ENCODE measurements at regions not wholly inside any gene's neighbourhood (a gene's known extent, or its start where the extent isn't known, plus 50 kb on each side); places are given as distances from the start of the nearest gene placed in this dataset.

GRCh38 chr7:98707076-98707475, 90.0 kb downstream of the NPTX2 start:
- TF ChIP-seq, protein P1, sequence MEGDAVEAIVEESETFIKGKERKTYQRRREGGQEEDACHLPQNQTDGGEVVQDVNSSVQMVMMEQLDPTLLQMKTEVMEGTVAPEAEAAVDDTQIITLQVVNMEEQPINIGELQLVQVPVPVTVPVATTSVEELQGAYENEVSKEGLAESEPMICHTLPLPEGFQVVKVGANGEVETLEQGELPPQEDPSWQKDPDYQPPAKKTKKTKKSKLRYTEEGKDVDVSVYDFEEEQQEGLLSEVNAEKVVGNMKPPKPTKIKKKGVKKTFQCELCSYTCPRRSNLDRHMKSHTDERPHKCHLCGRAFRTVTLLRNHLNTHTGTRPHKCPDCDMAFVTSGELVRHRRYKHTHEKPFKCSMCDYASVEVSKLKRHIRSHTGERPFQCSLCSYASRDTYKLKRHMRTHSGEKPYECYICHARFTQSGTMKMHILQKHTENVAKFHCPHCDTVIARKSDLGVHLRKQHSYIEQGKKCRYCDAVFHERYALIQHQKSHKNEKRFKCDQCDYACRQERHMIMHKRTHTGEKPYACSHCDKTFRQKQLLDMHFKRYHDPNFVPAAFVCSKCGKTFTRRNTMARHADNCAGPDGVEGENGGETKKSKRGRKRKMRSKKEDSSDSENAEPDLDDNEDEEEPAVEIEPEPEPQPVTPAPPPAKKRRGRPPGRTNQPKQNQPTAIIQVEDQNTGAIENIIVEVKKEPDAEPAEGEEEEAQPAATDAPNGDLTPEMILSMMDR (conservative IDR thresholded peaks at IDR 0.05) = no peak
- DNase-seq (ENCODE audit: low read depth, low spot score) = no peak
- Mint-ChIP-seq H3K9me3 (no peaks in the 10 kb centered on the region), H3K27ac (ENCODE audit: unreplicated experiment) (no peak overlapping the region), H3K4me1 (peaks cover 4% of the 10 kb centered on the region), H3K27me3 (ENCODE audit: low read depth) (peaks cover 24% of the 10 kb centered on the region), H3K4me3 (no peak overlapping the region), H3K36me3 (ENCODE audit: low read depth) (no peaks in the 10 kb centered on the region)

GRCh38 chr7:98711945-98712344, 94.9 kb downstream of the NPTX2 start:
- Mint-ChIP-seq H3K9me3 (no peaks in the 10 kb centered on the region), H3K27ac (ENCODE audit: unreplicated experiment) (no peak overlapping the region), H3K4me3 (no peak overlapping the region), H3K4me1 (no peaks in the 10 kb centered on the region), H3K27me3 (ENCODE audit: low read depth) (peaks cover 29% of the 10 kb centered on the region), H3K36me3 (ENCODE audit: low read depth) (no peaks in the 10 kb centered on the region)
- TF ChIP-seq, protein P1 (conservative IDR thresholded peaks at IDR 0.05) = no peak
- DNase-seq (ENCODE audit: low read depth, low spot score) = no peak

DNA sequence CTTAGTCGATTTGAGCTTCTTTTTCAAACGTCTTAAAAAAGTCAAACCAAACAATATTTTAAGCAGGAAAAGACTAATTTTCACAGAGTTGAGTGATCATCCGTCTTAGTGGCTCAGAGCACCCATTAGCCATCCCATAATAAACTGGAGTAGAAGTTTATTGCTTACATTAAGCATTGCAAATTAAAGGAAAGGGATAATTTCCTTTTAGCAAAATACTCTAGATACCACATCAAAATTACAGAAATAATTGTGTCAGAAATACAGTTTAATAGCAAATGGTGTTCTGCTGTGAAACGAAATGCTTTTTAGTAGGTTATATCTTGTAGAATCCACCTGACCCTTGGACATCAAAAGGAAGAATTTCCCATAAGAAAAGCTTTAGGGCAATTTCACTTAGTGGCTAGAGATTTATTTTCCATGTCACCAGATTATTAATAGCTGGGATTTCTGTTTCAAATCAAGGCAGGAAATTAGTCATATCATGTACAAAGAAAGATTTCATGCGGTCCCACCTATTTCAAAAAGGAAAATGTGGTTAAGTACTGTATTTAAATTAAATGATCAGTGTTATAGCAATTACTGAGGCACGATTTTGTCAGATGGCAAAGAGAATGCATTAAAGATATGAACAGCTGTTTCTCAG, 96.2 kb downstream of the NPTX2 start:
- TF ChIP-seq, protein P1 (conservative IDR thresholded peaks at IDR 0.05) = no peak
- peaks cover 31% of the 10 kb centered on the region for H3K27me3 Mint-ChIP-seq (ENCODE audit: low read depth)
- no peaks in the 10 kb centered on the region for H3K4me1 Mint-ChIP-seq
- no peaks in the 10 kb centered on the region for H3K36me3 Mint-ChIP-seq (ENCODE audit: low read depth)
- H3K9me3 Mint-ChIP-seq = no peaks in the 10 kb centered on the region
- H3K4me3 Mint-ChIP-seq = no peak overlapping the region
- DNase-seq (ENCODE audit: low read depth, low spot score) = no peak
- H3K27ac Mint-ChIP-seq (ENCODE audit: unreplicated experiment) = no peak overlapping the region

DNA sequence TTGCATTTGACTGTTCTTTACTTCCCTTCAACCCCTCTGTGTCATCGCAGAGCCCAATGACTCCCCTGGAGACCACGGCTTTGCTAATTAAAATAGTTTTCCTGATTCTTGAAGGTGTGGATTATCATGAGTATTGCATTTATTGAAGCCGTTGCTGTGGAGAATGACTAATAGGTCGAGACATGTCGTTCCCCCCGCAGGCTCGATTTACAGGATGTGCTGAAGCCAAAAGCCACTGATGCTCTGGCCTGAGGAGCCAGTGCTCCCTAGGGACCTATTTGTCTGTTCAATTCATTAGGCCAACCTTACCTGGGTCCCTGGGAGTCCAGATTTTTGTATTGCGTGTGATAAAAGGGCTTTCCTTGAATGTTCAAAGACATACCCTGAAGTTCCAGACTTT, 102.3 kb downstream of the NPTX2 start:
- DNase-seq (ENCODE audit: low read depth, low spot score) = no peak
- Mint-ChIP-seq H3K27me3 (ENCODE audit: low read depth) (peaks cover 13% of the 10 kb centered on the region), H3K4me1 (no peaks in the 10 kb centered on the region), H3K27ac (ENCODE audit: unreplicated experiment) (no peak overlapping the region), H3K4me3 (no peak overlapping the region), H3K9me3 (no peaks in the 10 kb centered on the region), H3K36me3 (ENCODE audit: low read depth) (no peaks in the 10 kb centered on the region)
- TF ChIP-seq, protein P1 (conservative IDR thresholded peaks at IDR 0.05) = no peak

GRCh38 chr7:98722402-98722801, 105.3 kb downstream of the NPTX2 start:
- Mint-ChIP-seq H3K9me3 (no peaks in the 10 kb centered on the region), H3K27me3 (ENCODE audit: low read depth) (peaks cover 11% of the 10 kb centered on the region), H3K4me3 (no peak overlapping the region), H3K27ac (ENCODE audit: unreplicated experiment) (no peak overlapping the region), H3K36me3 (ENCODE audit: low read depth) (no peaks in the 10 kb centered on the region), H3K4me1 (peaks cover 3% of the 10 kb centered on the region)
- no peak for DNase-seq (ENCODE audit: low read depth, low spot score)
- TF ChIP-seq, protein P1 (conservative IDR thresholded peaks at IDR 0.05) = no peak
